ENCODE measurements at regions not wholly inside any gene's neighbourhood (a gene's known extent, or its start where the extent isn't known, plus 50 kb on each side); places are given as distances from the start of the nearest gene placed in this dataset.

DNA sequence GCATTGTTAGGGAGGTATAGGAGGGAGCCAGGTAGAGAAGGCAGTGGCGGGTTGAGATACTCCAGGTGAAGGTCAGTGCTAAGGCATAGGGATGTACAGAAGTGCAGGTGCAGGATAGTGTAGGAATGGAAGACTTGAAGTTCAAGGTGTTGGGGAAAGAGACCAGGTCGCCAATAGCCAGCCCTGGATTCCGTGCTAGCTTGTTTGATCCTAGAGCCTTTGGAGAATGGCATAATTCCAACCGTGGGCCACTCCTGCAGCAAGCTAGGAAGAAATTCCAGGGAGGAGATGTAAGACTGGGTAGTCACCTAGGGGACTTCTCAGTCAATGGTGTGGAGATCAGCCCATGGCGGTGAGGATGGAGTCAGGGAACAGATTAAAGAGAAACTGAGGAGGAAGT is 272.7 kb downstream of the RPS24 start:
- no peak overlapping the region for H3K4me3 ChIP-seq (ENCODE audit: low read depth, low read length)
- TF ChIP-seq, protein P1, sequence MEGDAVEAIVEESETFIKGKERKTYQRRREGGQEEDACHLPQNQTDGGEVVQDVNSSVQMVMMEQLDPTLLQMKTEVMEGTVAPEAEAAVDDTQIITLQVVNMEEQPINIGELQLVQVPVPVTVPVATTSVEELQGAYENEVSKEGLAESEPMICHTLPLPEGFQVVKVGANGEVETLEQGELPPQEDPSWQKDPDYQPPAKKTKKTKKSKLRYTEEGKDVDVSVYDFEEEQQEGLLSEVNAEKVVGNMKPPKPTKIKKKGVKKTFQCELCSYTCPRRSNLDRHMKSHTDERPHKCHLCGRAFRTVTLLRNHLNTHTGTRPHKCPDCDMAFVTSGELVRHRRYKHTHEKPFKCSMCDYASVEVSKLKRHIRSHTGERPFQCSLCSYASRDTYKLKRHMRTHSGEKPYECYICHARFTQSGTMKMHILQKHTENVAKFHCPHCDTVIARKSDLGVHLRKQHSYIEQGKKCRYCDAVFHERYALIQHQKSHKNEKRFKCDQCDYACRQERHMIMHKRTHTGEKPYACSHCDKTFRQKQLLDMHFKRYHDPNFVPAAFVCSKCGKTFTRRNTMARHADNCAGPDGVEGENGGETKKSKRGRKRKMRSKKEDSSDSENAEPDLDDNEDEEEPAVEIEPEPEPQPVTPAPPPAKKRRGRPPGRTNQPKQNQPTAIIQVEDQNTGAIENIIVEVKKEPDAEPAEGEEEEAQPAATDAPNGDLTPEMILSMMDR (IDR thresholded peaks at IDR 0.05; ENCODE audit: low read depth, low read length) = no peak

DNA sequence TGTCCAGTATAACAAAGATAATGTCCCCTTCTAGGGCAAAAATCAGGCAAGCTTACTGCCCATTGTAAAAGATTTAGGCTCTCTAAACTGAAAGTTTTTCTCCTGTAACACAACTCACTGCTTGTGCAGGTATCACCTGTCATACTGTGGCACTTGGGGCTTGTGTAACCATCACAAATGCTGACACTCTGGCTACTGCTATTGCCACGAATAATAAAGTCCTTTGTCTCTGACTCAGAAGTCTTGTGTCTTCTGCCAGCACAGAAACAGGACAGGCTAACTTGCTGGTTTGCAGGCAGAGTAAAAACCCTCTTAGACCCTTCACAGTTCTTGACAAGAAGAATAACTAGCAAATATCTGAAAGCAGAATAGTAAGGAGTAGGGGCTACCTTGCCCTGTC is 273.9 kb downstream of the RPS24 start:
- TF ChIP-seq, protein P1 (IDR thresholded peaks at IDR 0.05; ENCODE audit: low read depth, low read length) = no peak
- no peak overlapping the region for H3K4me3 ChIP-seq (ENCODE audit: low read depth, low read length)

DNA sequence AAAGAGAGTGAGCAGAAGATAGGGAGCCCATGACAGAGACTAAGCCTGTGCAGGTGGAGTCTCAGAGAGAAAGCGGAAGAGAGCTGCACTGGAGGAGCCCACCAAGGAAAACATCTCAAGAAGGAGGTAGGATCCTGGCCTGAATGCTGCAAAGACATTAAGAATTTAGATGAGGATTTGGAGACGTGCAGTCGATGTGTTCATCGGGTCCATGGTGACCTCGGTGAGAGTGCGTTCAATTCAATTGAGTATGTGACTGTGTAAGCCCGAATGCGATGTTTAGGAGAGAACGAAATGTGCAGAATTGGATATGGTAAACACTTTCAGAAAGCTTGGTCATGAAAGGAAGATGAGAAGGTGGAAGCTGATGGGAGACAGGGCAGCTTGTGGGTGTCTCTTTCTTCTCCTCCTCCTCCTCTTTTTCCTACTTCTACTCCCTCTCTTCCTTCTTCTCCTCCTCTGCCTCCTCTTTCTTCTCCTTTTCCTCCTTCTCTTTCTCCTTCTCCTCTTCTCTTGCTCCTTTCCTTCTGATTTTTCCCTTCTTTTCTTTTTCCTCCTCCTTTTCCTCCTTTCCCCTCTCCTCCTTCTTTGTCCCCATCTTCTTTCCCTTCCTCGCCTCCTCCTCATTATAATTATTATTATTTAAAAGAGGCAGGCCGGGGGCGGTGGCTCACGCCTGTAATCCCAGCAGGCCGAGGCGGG is 276.0 kb downstream of the RPS24 start:
- no peak overlapping the region for H3K4me3 ChIP-seq (ENCODE audit: low read depth, low read length)
- TF ChIP-seq, protein P1 (IDR thresholded peaks at IDR 0.05; ENCODE audit: low read depth, low read length) = no peak

DNA sequence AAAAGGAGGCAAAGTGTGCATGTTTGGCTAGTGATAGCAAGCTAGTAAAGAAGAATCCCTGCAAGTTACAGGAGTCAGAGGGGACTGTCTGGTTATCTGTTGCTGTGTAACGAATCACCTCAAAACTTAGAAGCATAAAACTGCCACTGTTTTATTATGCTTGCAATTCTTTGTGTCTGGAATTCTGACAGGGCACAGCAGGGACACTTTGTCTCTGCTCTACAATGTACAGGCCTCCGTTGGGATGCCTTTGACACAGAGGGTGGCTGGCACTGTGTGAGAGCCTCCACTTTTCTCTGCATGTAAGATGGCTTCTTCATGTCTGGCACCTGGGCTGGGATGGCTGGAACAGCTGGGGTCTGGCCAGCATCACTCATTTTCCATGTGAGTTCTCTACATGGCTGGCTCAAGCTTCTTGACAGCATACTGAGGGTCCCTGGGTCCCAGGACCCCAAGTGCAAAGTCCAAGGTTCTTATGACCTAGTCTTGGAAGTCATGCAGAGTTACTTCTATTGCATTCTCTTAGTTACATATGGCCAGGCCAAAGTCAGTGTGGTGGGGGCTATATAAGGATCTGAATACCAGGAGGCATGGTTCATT is 276.9 kb downstream of the RPS24 start:
- TF ChIP-seq, protein P1 (IDR thresholded peaks at IDR 0.05; ENCODE audit: low read depth, low read length) = no peak
- H3K4me3 ChIP-seq (ENCODE audit: low read depth, low read length) = no peak overlapping the region

DNA sequence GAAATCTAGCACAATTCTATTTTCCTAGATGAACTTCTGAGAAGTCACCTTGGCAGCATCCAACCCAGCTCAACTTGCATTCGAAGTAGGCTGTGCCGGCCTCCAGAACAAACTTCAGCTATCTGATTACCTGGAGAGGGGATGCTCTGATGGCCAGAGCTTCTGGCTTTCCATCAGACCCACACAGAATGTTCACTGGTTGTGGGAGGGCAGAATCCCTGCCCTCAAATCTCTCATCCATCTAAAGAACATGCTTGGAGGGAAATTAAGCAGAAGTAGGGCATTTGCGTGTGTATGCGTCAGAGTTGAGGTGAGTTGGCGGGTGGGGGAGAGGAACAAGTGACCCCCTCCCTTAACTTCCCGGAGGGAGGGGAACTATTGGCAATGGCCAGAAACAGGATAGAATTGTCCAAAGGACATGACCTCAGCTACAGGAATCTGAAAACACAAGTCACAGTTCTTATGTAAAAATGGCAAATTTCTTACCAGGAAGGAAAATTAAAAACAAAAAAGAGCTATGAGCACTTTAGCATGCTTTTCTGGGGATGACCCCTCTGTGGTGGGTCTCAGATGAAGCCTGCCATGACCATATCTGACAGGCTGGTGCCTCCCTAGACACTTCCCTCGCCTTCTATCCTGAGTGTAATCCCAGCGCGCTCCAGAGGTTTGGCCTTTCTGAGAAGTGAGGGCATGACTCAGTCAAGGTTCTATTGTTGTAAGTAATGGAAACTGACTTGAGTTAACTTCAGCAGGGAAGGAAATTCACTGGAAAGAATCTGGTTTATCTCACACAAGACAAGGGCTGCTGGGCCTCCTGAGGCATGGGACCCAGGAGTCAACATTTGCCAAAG is 278.8 kb downstream of the RPS24 start:
- TF ChIP-seq, protein P1 (IDR thresholded peaks at IDR 0.05; ENCODE audit: low read depth, low read length) = no peak
- no peak overlapping the region for H3K4me3 ChIP-seq (ENCODE audit: low read depth, low read length)

DNA sequence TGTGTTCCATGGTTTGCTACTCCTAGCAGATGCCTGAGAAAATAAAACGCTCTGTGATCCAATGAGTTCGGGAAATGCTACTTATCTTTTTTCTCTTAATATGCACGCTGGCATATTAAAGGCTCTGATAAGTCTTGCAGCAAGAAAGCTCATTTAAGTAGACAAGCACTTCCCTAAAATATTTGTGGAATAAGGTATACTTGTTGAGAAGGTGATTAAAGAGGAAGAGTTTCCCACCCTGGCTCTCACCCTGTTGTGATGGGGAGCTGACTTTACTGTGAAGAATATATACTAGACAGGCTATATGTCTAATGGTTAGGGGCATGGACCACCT is 279.4 kb downstream of the RPS24 start:
- TF ChIP-seq, protein P1 (IDR thresholded peaks at IDR 0.05; ENCODE audit: low read depth, low read length) = no peak
- H3K4me3 ChIP-seq (ENCODE audit: low read depth, low read length) = no peak overlapping the region

DNA sequence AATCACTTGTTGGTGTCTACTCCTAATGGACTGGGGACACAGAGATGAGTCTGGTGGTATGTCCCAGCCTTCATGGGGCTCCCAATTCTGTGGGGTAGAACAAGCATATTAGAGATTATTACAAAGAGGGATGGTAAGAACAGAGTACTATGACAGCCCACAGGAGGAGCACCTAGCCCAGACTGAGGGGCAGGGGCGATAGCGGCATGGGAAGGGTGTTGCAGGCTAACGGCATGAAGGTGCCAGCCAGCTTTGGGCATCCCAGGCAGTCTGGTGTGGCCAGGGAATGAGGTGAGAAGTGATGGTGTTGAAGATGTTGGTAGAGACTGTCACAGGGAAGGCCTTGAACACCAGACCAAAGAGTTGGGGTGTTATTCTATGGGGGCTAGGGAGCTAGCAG is 280.0 kb downstream of the RPS24 start:
- TF ChIP-seq, protein P1 (IDR thresholded peaks at IDR 0.05; ENCODE audit: low read depth, low read length) = no peak
- no peak overlapping the region for H3K4me3 ChIP-seq (ENCODE audit: low read depth, low read length)
